BLaER1 (cell line): ENCODE measurements at regions not wholly inside any gene's neighbourhood (a gene's known extent, or its start where the extent isn't known, plus 50 kb on each side); places are given as distances from the start of the nearest gene placed in this dataset.
A peak's percentile ranks its signal among the peaks of the same experiment; 100 is the strongest.

Experiments
- H3K27ac ChIP-seq: shearing (Covaris generic); formaldehyde crosslinking; 2 replicates; pipeline ENCODE4 v1.8.1; 2022
- H3K27me3 ChIP-seq: shearing (Covaris generic); formaldehyde crosslinking; 2 replicates; pipeline ENCODE4 v1.8.1; 2022
- H3K36me3 ChIP-seq: shearing (Covaris generic); formaldehyde crosslinking; 2 replicates; pipeline ENCODE4 v1.8.1; 2022
- H3K4me1 ChIP-seq: shearing (Covaris generic); formaldehyde crosslinking; 2 replicates; pipeline ENCODE4 v1.8.1; 2022
- H3K4me2 ChIP-seq: shearing (Covaris generic); formaldehyde crosslinking; 2 replicates; pipeline ENCODE4 v1.8.1; 2022
- H3K4me3 ChIP-seq: shearing (Covaris generic); formaldehyde crosslinking; 2 replicates; pipeline ENCODE4 v1.8.1; 2022
- H3K9ac ChIP-seq: shearing (Covaris generic); formaldehyde crosslinking; 2 replicates; pipeline ENCODE4 v1.8.1; 2022
- H3K9me3 ChIP-seq: shearing (Covaris generic); formaldehyde crosslinking; 2 replicates; pipeline ENCODE4 v1.8.1; 2022
- H4K20me1 ChIP-seq: shearing (Covaris generic); formaldehyde crosslinking; 2 replicates; pipeline ENCODE4 v1.8.1; 2022
- Cebpa-rat ChIP-seq: shearing (Covaris generic); IDR thresholded peaks from 2 replicates; pipeline ENCODE4 v1.8.1; 2022

- no peak for TF ChIP-seq Cebpa-rat
- no peaks in the 10 kb centered on the region for H3K36me3 ChIP-seq
- no peak overlapping the region for H3K4me2 ChIP-seq
- H3K4me3 ChIP-seq, result no peak overlapping the region
- no peak overlapping the region for H3K27ac ChIP-seq
- peaks cover under 1% of the 10 kb centered on the region; the same call in 1 of the 2 replicates for H3K9me3 ChIP-seq
- H3K4me1 ChIP-seq, result peaks cover 8% of the 10 kb centered on the region
- no peak overlapping the region for H3K9ac ChIP-seq
- H4K20me1 ChIP-seq, result no peaks in the 10 kb centered on the region
- H3K27me3 ChIP-seq, result no peaks in the 10 kb centered on the region
Measured at GRCh38 chr6:119466226-119466625, 116.7 kb upstream of the MAN1A1 start.

- TF ChIP-seq Cebpa-rat, result no peak
- H3K4me3 ChIP-seq, result no peak overlapping the region
- H3K27me3 ChIP-seq, result no peaks in the 10 kb centered on the region
- no peaks in the 10 kb centered on the region for H4K20me1 ChIP-seq
- H3K9ac ChIP-seq, result no peak overlapping the region
- H3K27ac ChIP-seq, result no peak overlapping the region
- H3K9me3 ChIP-seq, result peaks cover 3% of the 10 kb centered on the region
- no peak overlapping the region; the same call in 1 of the 2 replicates for H3K4me2 ChIP-seq
- peaks cover 8% of the 10 kb centered on the region for H3K4me1 ChIP-seq
- H3K36me3 ChIP-seq, result no peaks in the 10 kb centered on the region
Measured at GRCh38 chr6:119463081-119463626, 113.6 kb upstream of the MAN1A1 start.

- Histone ChIP-seq H3K4me2 (no peak overlapping the region), H3K4me1 (no peaks in the 10 kb centered on the region; the same call in 1 of the 2 replicates), H3K9me3 (peaks cover 3% of the 10 kb centered on the region), H4K20me1 (no peaks in the 10 kb centered on the region), H3K36me3 (no peaks in the 10 kb centered on the region), H3K9ac (no peak overlapping the region), H3K27ac (no peak overlapping the region), H3K27me3 (no peaks in the 10 kb centered on the region), H3K4me3 (no peak overlapping the region)
- no peak for TF ChIP-seq Cebpa-rat
Measured at GRCh38 chr6:119461187-119461586, 111.6 kb upstream of the MAN1A1 start.

GRCh38 chr6:119459207-119459974 lies 109.8 kb upstream of the MAN1A1 start:
- H3K9me3 ChIP-seq, result peaks cover 7% of the 10 kb centered on the region
- H3K27ac ChIP-seq, result no peak overlapping the region
- H3K4me1 ChIP-seq, result peaks cover 18% of the 10 kb centered on the region
- H3K4me3 ChIP-seq, result no peak overlapping the region
- H3K36me3 ChIP-seq, result no peaks in the 10 kb centered on the region
- no peak overlapping the region for H3K9ac ChIP-seq
- no peaks in the 10 kb centered on the region for H3K27me3 ChIP-seq
- H4K20me1 ChIP-seq, result no peaks in the 10 kb centered on the region
- TF ChIP-seq Cebpa-rat, result no peak
- no peak overlapping the region for H3K4me2 ChIP-seq

DNA sequence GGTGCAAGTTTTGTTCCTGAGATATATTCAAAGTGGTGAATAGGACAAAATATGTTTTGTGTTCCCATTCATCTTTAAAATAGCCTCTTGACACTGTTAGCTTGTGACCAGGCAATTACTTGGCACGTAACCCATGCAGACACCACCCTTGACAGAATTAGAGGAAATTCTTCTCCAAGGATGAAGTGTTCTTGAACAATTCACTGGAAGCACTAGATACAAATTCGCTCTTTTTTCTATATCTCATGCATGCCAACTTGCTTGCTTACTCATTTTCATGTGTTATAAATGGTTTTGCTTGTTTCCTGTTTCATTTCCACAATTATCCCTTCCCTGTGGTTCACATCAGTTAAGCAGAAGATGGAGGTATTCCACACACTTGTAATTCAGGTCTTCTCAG lies 105.2 kb upstream of the MAN1A1 start:
- H3K4me2 ChIP-seq, result peak overlapping the region; percentile 38
- H3K4me3 ChIP-seq, result no peak overlapping the region
- TF ChIP-seq Cebpa-rat, result no peak
- peaks cover 24% of the 10 kb centered on the region for H3K9me3 ChIP-seq
- H3K36me3 ChIP-seq, result no peaks in the 10 kb centered on the region
- H4K20me1 ChIP-seq, result no peaks in the 10 kb centered on the region
- no peak overlapping the region for H3K9ac ChIP-seq
- H3K4me1 ChIP-seq, result peaks cover 38% of the 10 kb centered on the region
- H3K27ac ChIP-seq, result no peak overlapping the region
- no peaks in the 10 kb centered on the region for H3K27me3 ChIP-seq

- Histone ChIP-seq H4K20me1 (no peaks in the 10 kb centered on the region), H3K9ac (no peak overlapping the region), H3K27me3 (no peaks in the 10 kb centered on the region), H3K36me3 (no peaks in the 10 kb centered on the region), H3K4me2 (peak overlapping the region; percentile 29; the same call in 1 of the 2 replicates), H3K9me3 (peaks cover 24% of the 10 kb centered on the region), H3K4me3 (no peak overlapping the region), H3K4me1 (peaks cover 48% of the 10 kb centered on the region), H3K27ac (peak overlapping the region; percentile 51; the same call in 1 of the 2 replicates)
- TF ChIP-seq Cebpa-rat, result no peak
Measured at GRCh38 chr6:119453242-119454200, 104.0 kb upstream of the MAN1A1 start.

DNA sequence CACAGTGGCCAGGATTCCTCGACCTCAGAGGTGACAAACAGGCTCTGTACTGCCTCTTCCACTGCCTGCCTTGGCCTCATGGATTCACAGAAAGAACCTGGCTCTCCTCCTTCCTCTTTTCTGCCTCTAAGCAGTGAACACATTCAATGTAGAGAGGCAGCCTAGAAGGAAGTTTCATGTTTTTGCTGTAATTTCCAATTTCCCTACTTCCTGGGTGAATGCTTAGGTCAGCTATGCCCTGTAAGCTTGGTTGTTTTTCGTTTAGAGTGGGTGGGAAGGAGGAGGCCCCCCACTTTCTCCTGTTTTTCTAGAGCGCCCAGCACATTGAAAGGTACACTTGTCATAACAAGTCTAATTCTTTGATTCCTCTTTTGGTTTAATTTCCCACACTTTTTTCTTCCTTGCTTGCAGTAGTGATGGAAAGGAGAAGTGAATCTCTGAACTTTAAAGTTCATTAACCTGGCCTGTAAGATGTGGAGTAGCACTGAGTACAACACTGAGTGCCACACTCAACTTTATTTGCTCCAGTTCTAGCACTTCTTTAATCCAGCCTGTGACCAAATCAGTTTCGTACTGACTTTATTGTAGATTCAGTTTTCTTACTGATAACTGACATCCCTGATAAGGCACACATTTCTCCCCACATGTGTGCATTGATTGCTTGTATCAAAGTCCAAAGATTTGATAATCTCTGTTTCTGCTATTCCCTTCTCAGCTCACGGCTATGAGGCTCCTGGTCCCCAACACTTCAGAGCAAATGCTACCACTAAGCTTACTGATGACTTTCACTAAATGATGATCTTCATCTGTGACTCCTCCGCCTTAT lies 100.0 kb upstream of the MAN1A1 start:
- H3K4me1 ChIP-seq, result peaks cover 61% of the 10 kb centered on the region
- no peaks in the 10 kb centered on the region for H3K36me3 ChIP-seq
- TF ChIP-seq Cebpa-rat, result no peak

DNA sequence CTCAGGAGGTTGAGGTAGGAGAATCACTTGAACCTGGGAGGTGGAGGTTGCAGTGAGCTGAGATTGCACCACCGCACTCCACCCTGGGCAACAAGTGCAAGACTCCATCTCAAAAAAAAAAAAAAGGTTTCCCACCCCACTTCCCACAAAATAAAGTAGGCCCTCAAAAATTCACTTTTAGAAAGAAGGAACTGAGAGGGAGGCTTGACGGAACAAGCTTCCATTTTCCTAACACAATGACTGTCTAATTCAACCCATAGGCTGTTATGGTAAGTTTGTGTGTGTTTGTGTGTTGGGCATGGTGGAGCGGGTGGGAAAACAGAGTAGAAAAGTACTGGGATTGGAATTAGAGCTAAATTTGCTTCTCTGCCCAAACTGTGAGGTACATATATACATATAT lies 98.4 kb upstream of the MAN1A1 start:
- no peak for TF ChIP-seq Cebpa-rat
- Histone ChIP-seq H3K9ac (no peak overlapping the region), H3K4me2 (no peak overlapping the region), H3K36me3 (no peaks in the 10 kb centered on the region), H4K20me1 (no peaks in the 10 kb centered on the region), H3K4me3 (no peak overlapping the region), H3K27ac (no peak overlapping the region), H3K27me3 (no peaks in the 10 kb centered on the region), H3K4me1 (peaks cover 62% of the 10 kb centered on the region), H3K9me3 (peaks cover 19% of the 10 kb centered on the region)

More for the DNA sequence above, 100.0 kb upstream of the MAN1A1 start:
- H3K4me3 ChIP-seq, result no peak overlapping the region
- 0 out of 2 replicates have a peak overlapping the region, but pooled peaks have one; percentile 2 for H3K27ac ChIP-seq
- H3K9me3 ChIP-seq, result peaks cover 27% of the 10 kb centered on the region
- H3K9ac ChIP-seq, result no peak overlapping the region
- H4K20me1 ChIP-seq, result no peaks in the 10 kb centered on the region
- no peak overlapping the region for H3K4me2 ChIP-seq
- no peaks in the 10 kb centered on the region for H3K27me3 ChIP-seq

DNA sequence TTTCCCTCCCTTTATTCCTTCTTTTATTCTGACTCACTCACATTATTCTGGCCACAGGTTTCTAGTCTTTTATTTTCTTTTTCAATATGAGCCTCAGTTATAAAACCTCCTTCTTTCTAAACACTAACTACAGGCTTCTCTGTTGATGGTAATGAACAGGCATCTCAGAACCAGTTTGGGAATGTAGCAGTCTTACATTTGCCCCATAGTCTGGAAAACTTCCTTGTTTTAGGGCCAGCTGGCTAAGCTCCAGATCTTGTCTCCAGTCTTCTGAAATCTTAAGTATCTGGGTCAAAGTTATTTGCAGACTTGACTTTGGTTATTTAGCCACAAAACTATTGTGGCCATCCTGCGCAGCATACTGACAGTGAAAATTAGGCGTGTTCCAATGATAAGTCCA lies 97.0 kb upstream of the MAN1A1 start:
- Histone ChIP-seq H3K9me3 (peaks cover 20% of the 10 kb centered on the region), H3K27me3 (no peaks in the 10 kb centered on the region), H4K20me1 (no peaks in the 10 kb centered on the region), H3K4me3 (no peak overlapping the region), H3K27ac (peak overlapping the region; percentile 74), H3K4me1 (peaks cover 67% of the 10 kb centered on the region), H3K9ac (peak overlapping the region; percentile 54; the same call in 1 of the 2 replicates), H3K4me2 (peak overlapping the region; percentile 52), H3K36me3 (no peaks in the 10 kb centered on the region)
- no peak for TF ChIP-seq Cebpa-rat
